Astrocyte (in vitro differentiated cells and primary cell): ENCODE measurements at regions not wholly inside any gene's neighbourhood (a gene's known extent, or its start where the extent isn't known, plus 50 kb on each side); places are given as distances from the start of the nearest gene placed in this dataset.
"Not testable (repeated sequence)": the region's sequence is repeated elsewhere in the genome, so short reads cannot be mapped to it uniquely, and the experiment has no call there.

Experiments used
- DNase-seq: peaks from one replicate; pipeline ENCODE4 v3.0.0-alpha.2; 2010; ENCODE audit warnings: low read depth
- FAIRE-seq: peaks from 2 replicates; lab custom pipeline; 2011; peaks lifted over from hg19 to GRCh38; lab: Jason Lieb, UNC
- H2AFZ ChIP-seq: 2 replicates; pipeline ENCODE4 v1.6.0; 2012; ENCODE audit warnings: low read depth, low read length, inconsistent platforms
- H3K27ac ChIP-seq: 2 replicates; pipeline ENCODE4 v1.5.1; 2011; ENCODE audit warnings: low read depth, low read length, inconsistent platforms
- H3K27me3 ChIP-seq: 2 replicates; pipeline ENCODE4 v1.6.0; 2011; ENCODE audit warnings: low read length, inconsistent platforms; ENCODE audit not compliant: insufficient read depth
- H3K36me3 ChIP-seq: 2 replicates; pipeline ENCODE4 v1.5.1; 2011; ENCODE audit warnings: low read length, inconsistent platforms; ENCODE audit not compliant: insufficient read depth
- H3K4me1 ChIP-seq: 2 replicates; pipeline ENCODE4 v1.5.1; 2011; ENCODE audit warnings: low read length, inconsistent platforms; ENCODE audit not compliant: insufficient read depth
- H3K4me2 ChIP-seq: 2 replicates; pipeline ENCODE4 v1.6.0; 2012; ENCODE audit warnings: low read length, inconsistent platforms
- H3K4me3 ChIP-seq: 2 replicates; pipeline ENCODE4 v1.5.1; 2011; ENCODE audit warnings: low read depth, mild to moderate bottlenecking, low read length, inconsistent platforms; ENCODE audit not compliant: insufficient read depth
- H3K79me2 ChIP-seq: 2 replicates; pipeline ENCODE4 v1.6.0; 2012; ENCODE audit warnings: mild to moderate bottlenecking, low read length, inconsistent platforms; ENCODE audit not compliant: insufficient read depth
- H3K9ac ChIP-seq: 2 replicates; pipeline ENCODE4 v1.6.0; 2012; ENCODE audit warnings: mild to moderate bottlenecking, low read length, inconsistent platforms
- H3K9me3 ChIP-seq: 2 replicates; pipeline ENCODE4 v1.5.1; 2012; ENCODE audit warnings: low read depth, mild to moderate bottlenecking, low read length, inconsistent platforms; ENCODE audit not compliant: insufficient read depth
- H4K20me1 ChIP-seq: 2 replicates; pipeline ENCODE4 v1.6.0; 2012; ENCODE audit warnings: low read length, inconsistent platforms; ENCODE audit not compliant: insufficient read depth
- H3K27ac Mint-ChIP-seq: one replicate; pipeline ENCODE4 v1.8.0; 2021; ENCODE audit warnings: mild to moderate bottlenecking, mixed read lengths; ENCODE audit not compliant: unreplicated experiment
- H3K27me3 Mint-ChIP-seq: one replicate; pipeline ENCODE4 v1.8.0; 2021; ENCODE audit warnings: low read depth, mixed read lengths; ENCODE audit not compliant: unreplicated experiment
- H3K36me3 Mint-ChIP-seq: one replicate; pipeline ENCODE4 v1.8.0; 2021; ENCODE audit warnings: low read depth, mixed read lengths; ENCODE audit not compliant: unreplicated experiment
- H3K4me1 Mint-ChIP-seq: one replicate; pipeline ENCODE4 v1.8.0; 2021; ENCODE audit warnings: low read depth, mixed read lengths; ENCODE audit not compliant: unreplicated experiment
- H3K4me3 Mint-ChIP-seq: one replicate; pipeline ENCODE4 v1.8.0; 2021; ENCODE audit warnings: mild to moderate bottlenecking, moderate library complexity, mixed read lengths; ENCODE audit not compliant: unreplicated experiment
- H3K9me3 Mint-ChIP-seq: one replicate; pipeline ENCODE4 v1.8.0; 2021; ENCODE audit warnings: mild to moderate bottlenecking, mixed read lengths; ENCODE audit not compliant: unreplicated experiment

DNA sequence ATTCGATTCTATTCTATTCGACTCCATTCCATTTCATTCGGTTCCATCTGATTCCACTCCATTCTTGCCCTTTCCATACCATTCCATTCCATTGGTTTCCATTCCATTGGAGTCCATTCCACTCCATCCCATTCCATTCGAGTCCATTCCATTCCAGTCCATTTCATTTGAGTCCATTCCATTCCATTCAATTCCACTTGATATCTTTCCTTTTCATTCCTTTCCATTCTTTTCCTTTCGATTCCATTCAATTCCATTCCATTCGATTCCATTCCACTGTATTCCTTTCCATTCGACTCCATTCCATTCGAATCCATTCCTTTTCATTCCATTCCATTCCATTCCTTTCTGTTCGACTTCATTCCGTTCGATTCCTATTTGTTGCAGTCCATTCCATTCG lies 2591.8 kb upstream of the TPTE start:
- not testable (repeated sequence) for H3K4me1 Mint-ChIP-seq

GRCh38 chr21:7930445-7930844 lies 2590.9 kb upstream of the TPTE start:
- not testable (repeated sequence) for H3K4me2 ChIP-seq, H3K27me3 Mint-ChIP-seq, DNase-seq, H3K36me3 Mint-ChIP-seq, H3K4me3 ChIP-seq, H3K4me1 ChIP-seq, FAIRE-seq, H2AFZ ChIP-seq, H3K4me3 Mint-ChIP-seq, H3K27ac ChIP-seq, H3K79me2 ChIP-seq, H3K9ac ChIP-seq, H4K20me1 ChIP-seq, H3K4me1 Mint-ChIP-seq, H3K27ac Mint-ChIP-seq, H3K27me3 ChIP-seq, H3K36me3 ChIP-seq
- H3K9me3 Mint-ChIP-seq: peaks cover 98% of the 10 kb centered on the region
- H3K9me3 ChIP-seq: peaks cover 72% of the 10 kb centered on the region

More for the DNA sequence above, 2591.8 kb upstream of the TPTE start:
- FAIRE-seq, H3K36me3 Mint-ChIP-seq, DNase-seq, H3K4me3 ChIP-seq, H3K79me2 ChIP-seq, H3K9ac ChIP-seq, H3K36me3 ChIP-seq, H3K27me3 Mint-ChIP-seq, H3K27me3 ChIP-seq, H2AFZ ChIP-seq, H3K27ac ChIP-seq, H3K4me1 ChIP-seq, H3K4me2 ChIP-seq, H4K20me1 ChIP-seq, H3K4me3 Mint-ChIP-seq, H3K27ac Mint-ChIP-seq: not testable (repeated sequence)
- H3K9me3 Mint-ChIP-seq: peaks cover 98% of the 10 kb centered on the region
- H3K9me3 ChIP-seq: peaks cover 68% of the 10 kb centered on the region

DNA sequence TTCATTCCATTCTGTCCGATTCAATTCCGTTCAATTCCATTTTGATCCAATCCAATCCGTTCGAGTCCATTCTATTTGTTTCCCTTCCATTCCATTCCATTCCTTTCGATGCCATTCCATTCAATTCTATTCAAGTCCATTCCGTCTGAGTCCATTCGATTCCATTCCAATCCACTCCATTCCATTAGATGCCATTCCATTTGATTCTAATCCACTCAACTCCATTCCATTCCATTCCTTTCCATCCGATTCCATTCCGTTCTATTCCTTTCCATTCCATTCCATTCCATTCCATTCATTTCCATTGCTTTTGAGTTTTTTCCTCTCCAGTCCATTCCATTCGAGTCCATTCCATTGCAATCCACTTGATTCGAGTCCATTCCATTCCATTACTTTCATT lies 2589.3 kb upstream of the TPTE start:
- peaks cover 70% of the 10 kb centered on the region for H3K9me3 ChIP-seq
- DNase-seq, H3K36me3 Mint-ChIP-seq, H3K9ac ChIP-seq, H4K20me1 ChIP-seq, H3K27ac ChIP-seq, H3K4me1 Mint-ChIP-seq, H3K4me2 ChIP-seq, H3K27me3 Mint-ChIP-seq, FAIRE-seq, H3K27ac Mint-ChIP-seq, H3K79me2 ChIP-seq, H3K4me1 ChIP-seq, H3K27me3 ChIP-seq, H2AFZ ChIP-seq, H3K4me3 ChIP-seq, H3K4me3 Mint-ChIP-seq, H3K36me3 ChIP-seq: not testable (repeated sequence)
- H3K9me3 Mint-ChIP-seq: peaks cover 98% of the 10 kb centered on the region

DNA sequence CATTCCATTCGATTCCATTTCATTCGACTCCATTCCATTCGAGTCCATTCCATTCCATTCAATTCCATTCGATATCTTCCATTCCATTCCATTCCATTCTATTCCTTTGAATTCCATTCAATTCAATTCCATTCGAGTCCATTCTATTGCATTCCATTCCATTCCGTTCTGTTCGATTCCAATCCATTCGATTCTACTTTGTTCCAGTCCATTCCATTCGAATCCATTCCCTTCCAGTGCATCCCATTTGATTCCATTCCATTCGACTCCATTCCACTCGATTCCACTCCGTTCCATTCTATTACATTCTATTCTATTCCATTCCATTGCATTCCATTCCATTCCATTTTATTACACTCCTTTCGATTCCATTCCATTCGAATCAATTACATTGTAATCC lies 2588.5 kb upstream of the TPTE start:
- not testable (repeated sequence) for H2AFZ ChIP-seq, DNase-seq, FAIRE-seq, H3K27me3 Mint-ChIP-seq, H3K9ac ChIP-seq, H3K4me1 Mint-ChIP-seq, H3K4me2 ChIP-seq, H3K36me3 ChIP-seq, H3K27me3 ChIP-seq, H3K4me3 ChIP-seq, H3K27ac Mint-ChIP-seq, H3K36me3 Mint-ChIP-seq, H3K4me3 Mint-ChIP-seq, H3K27ac ChIP-seq, H3K79me2 ChIP-seq, H4K20me1 ChIP-seq, H3K4me1 ChIP-seq
- H3K9me3 ChIP-seq: peaks cover 69% of the 10 kb centered on the region
- H3K9me3 Mint-ChIP-seq: peaks cover 98% of the 10 kb centered on the region
